CD8-positive, alpha-beta memory T cell (primary cell): ENCODE measurements at regions not wholly inside any gene's neighbourhood (a gene's known extent, or its start where the extent isn't known, plus 50 kb on each side); places are given as distances from the start of the nearest gene placed in this dataset.

ENCODE experiments used
- CTCF ChIA-PET: fragments of 350-600 bp; sonication (Branson Sonifier 250); formaldehyde crosslinking; loops from one replicate; lab custom pipeline; 2021; ENCODE audit warnings: antibody characterized with exemption; lab: Charles Lee
- POLR2A ChIA-PET: fragments of 350-600 bp; sonication (Branson Sonifier 250); formaldehyde crosslinking; loops from one replicate; lab custom pipeline; 2021; ENCODE audit warnings: antibody characterized with exemption; lab: Charles Lee
- DNase-seq, 5 donors: peaks; one replicate each; pipeline versions ENCODE4 v3.0.0 to v3.0.0-alpha.2; 2020 to 2022; ENCODE audit warnings: mixed read lengths in 1 of 5
- H3K27ac ChIP-seq: one replicate; pipeline ENCODE4 v1.7.0; 2013; ENCODE audit warnings: low read depth, mild to moderate bottlenecking, low read length, moderate library complexity
- H3K27me3 ChIP-seq: 2 replicates; pipeline ENCODE4 v1.7.0; 2013; ENCODE audit warnings: low read length, mild to moderate bottlenecking; ENCODE audit not compliant: insufficient read depth, poor library complexity, severe bottlenecking
- H3K36me3 ChIP-seq: 2 replicates; pipeline ENCODE4 v1.7.0; 2013; ENCODE audit warnings: mild to moderate bottlenecking, low read length, moderate library complexity; ENCODE audit not compliant: insufficient read depth
- H3K4me1 ChIP-seq: 2 replicates; pipeline ENCODE4 v1.7.0; 2013; ENCODE audit warnings: mild to moderate bottlenecking, low read length, moderate library complexity; ENCODE audit not compliant: insufficient read depth
- H3K4me3 ChIP-seq: 2 replicates; pipeline ENCODE4 v1.7.0; 2013; ENCODE audit warnings: mild to moderate bottlenecking, low read length
- H3K9me3 ChIP-seq: 2 replicates; pipeline ENCODE4 v1.7.0; 2013; ENCODE audit warnings: mild to moderate bottlenecking, low read length
- H3K27ac Mint-ChIP-seq, 8 donors: one replicate each; pipeline ENCODE4 v1.8.0; 2020 to 2021; ENCODE audit warnings: mixed read lengths in 8 of 8, mild to moderate bottlenecking in 6 of 8, inconsistent platforms in 3 of 8, moderate library complexity in 3 of 8
- H3K27me3 Mint-ChIP-seq, 2 donors: one replicate each; pipeline ENCODE4 v1.8.0; 2020 to 2021; ENCODE audit warnings: mixed read lengths in 2 of 2, mild to moderate bottlenecking in 1 of 2, moderate library complexity in 1 of 2
- H3K36me3 Mint-ChIP-seq, 3 donors: one replicate each; pipeline ENCODE4 v1.8.0; 2020 to 2021; ENCODE audit warnings: mixed read lengths in 3 of 3, inconsistent platforms in 1 of 3, mild to moderate bottlenecking in 1 of 3
- H3K4me1 Mint-ChIP-seq, 3 donors: one replicate each; pipeline ENCODE4 v1.8.0; 2020 to 2021; ENCODE audit warnings: mixed read lengths in 3 of 3, inconsistent platforms in 1 of 3, mild to moderate bottlenecking in 1 of 3
- H3K4me3 Mint-ChIP-seq, 7 donors: one replicate each; pipeline ENCODE4 v1.8.0; 2020 to 2021; ENCODE audit warnings: mixed read lengths in 7 of 7, mild to moderate bottlenecking in 6 of 7, moderate library complexity in 4 of 7, inconsistent platforms in 2 of 7
- H3K9me3 Mint-ChIP-seq, 5 donors: one replicate each; pipeline ENCODE4 v1.8.0; 2020 to 2022; ENCODE audit warnings: mixed read lengths in 5 of 5, mild to moderate bottlenecking in 3 of 5, moderate library complexity in 2 of 5, inconsistent platforms in 1 of 5

- ChIA-PET CTCF (no interaction called here), POLR2A (no interaction called here)
- Histone ChIP-seq H3K27me3 (no peaks in the 10 kb centered on the region), H3K4me3 (no peak overlapping the region), H3K36me3 (no peaks in the 10 kb centered on the region), H3K9me3 (no peaks in the 10 kb centered on the region), H3K27ac (no peak overlapping the region), H3K4me1 (no peaks in the 10 kb centered on the region)
- Mint-ChIP-seq H3K27ac (no peak overlapping the region), H3K36me3 (no peaks in the 10 kb centered on the region), H3K9me3 (peaks cover 4 to 35% (median 9%) of the 10 kb centered on the region in 5 donors), H3K27me3 (no peaks in the 10 kb centered on the region), H3K4me1 (no peaks in the 10 kb centered on the region), H3K4me3 (no peak overlapping the region)
- no peak for DNase-seq
Observed at GRCh38 chr11:29022676-29023075, 914.5 kb downstream of the METTL15 start.

GRCh38 chr11:29019960-29020683 lies 911.9 kb downstream of the METTL15 start:
- Mint-ChIP-seq H3K36me3 (no peaks in the 10 kb centered on the region), H3K4me1 (no peaks in the 10 kb centered on the region), H3K9me3 (peaks cover 4 to 26% (median 7%) of the 10 kb centered on the region in 5 donors), H3K27ac (no peak overlapping the region), H3K4me3 (no peak overlapping the region), H3K27me3 (no peaks in the 10 kb centered on the region)
- Histone ChIP-seq H3K27ac (no peak overlapping the region), H3K36me3 (no peaks in the 10 kb centered on the region), H3K27me3 (no peaks in the 10 kb centered on the region), H3K4me3 (no peak overlapping the region), H3K4me1 (no peaks in the 10 kb centered on the region), H3K9me3 (no peaks in the 10 kb centered on the region)
- CTCF ChIA-PET: no interaction called here
- no peak for DNase-seq
- POLR2A ChIA-PET: no interaction called here

GRCh38 chr11:29018631-29019030 lies 910.4 kb downstream of the METTL15 start:
- no peak for DNase-seq
- Mint-ChIP-seq H3K27ac (no peak overlapping the region), H3K4me1 (no peaks in the 10 kb centered on the region), H3K4me3 (no peak overlapping the region), H3K9me3 (peaks cover 3 to 26% (median 6%) of the 10 kb centered on the region in 5 donors), H3K36me3 (no peaks in the 10 kb centered on the region), H3K27me3 (no peaks in the 10 kb centered on the region)
- Histone ChIP-seq H3K36me3 (no peaks in the 10 kb centered on the region), H3K4me1 (no peaks in the 10 kb centered on the region), H3K27me3 (no peaks in the 10 kb centered on the region), H3K27ac (no peak overlapping the region), H3K9me3 (no peaks in the 10 kb centered on the region), H3K4me3 (no peak overlapping the region)
- CTCF ChIA-PET: no interaction called here
- POLR2A ChIA-PET: no interaction called here

GRCh38 chr11:29017941-29018340 lies 909.8 kb downstream of the METTL15 start:
- no peak for DNase-seq
- no peak overlapping the region for H3K27ac Mint-ChIP-seq
- no peaks in the 10 kb centered on the region for H3K27me3 Mint-ChIP-seq
- no peak overlapping the region for H3K4me3 Mint-ChIP-seq
- H3K4me1 Mint-ChIP-seq: no peaks in the 10 kb centered on the region
- no peaks in the 10 kb centered on the region for H3K36me3 Mint-ChIP-seq
- no peaks in the 10 kb centered on the region for H3K27me3 ChIP-seq
- H3K27ac ChIP-seq: no peak overlapping the region
- no peak overlapping the region for H3K4me3 ChIP-seq
- ChIA-PET POLR2A (no interaction called here), CTCF (no interaction called here)
- no peaks in the 10 kb centered on the region for H3K36me3 ChIP-seq
- H3K9me3 Mint-ChIP-seq: peaks cover 3 to 26% (median 6%) of the 10 kb centered on the region in 5 donors
- H3K4me1 ChIP-seq: no peaks in the 10 kb centered on the region
- H3K9me3 ChIP-seq: no peaks in the 10 kb centered on the region

- no peaks in the 10 kb centered on the region for H3K9me3 ChIP-seq
- H3K27me3 ChIP-seq: no peaks in the 10 kb centered on the region
- no peaks in the 10 kb centered on the region for H3K36me3 ChIP-seq
- Mint-ChIP-seq H3K4me3 (no peak overlapping the region), H3K36me3 (no peaks in the 10 kb centered on the region), H3K27me3 (no peaks in the 10 kb centered on the region), H3K4me1 (no peaks in the 10 kb centered on the region), H3K27ac (no peak overlapping the region), H3K9me3 (peaks cover 3 to 18% (median 3%) of the 10 kb centered on the region in 5 donors)
- no peak overlapping the region for H3K4me3 ChIP-seq
- ChIA-PET POLR2A (no interaction called here), CTCF (no interaction called here)
- no peaks in the 10 kb centered on the region for H3K4me1 ChIP-seq
- no peak overlapping the region for H3K27ac ChIP-seq
- DNase-seq: no peak
Observed at GRCh38 chr11:29012507-29012906, 904.3 kb downstream of the METTL15 start.

- Histone ChIP-seq H3K36me3 (no peaks in the 10 kb centered on the region), H3K27me3 (no peaks in the 10 kb centered on the region), H3K4me1 (no peaks in the 10 kb centered on the region), H3K4me3 (no peak overlapping the region), H3K9me3 (no peaks in the 10 kb centered on the region), H3K27ac (no peak overlapping the region)
- Mint-ChIP-seq H3K27me3 (no peaks in the 10 kb centered on the region), H3K9me3 (peaks cover 0 to 19% (median 8%) of the 10 kb centered on the region in 5 donors), H3K4me1 (no peaks in the 10 kb centered on the region), H3K36me3 (no peaks in the 10 kb centered on the region), H3K27ac (no peak overlapping the region), H3K4me3 (no peak overlapping the region)
- DNase-seq: no peak
- ChIA-PET POLR2A (no interaction called here), CTCF (no interaction called here)
Observed at GRCh38 chr11:29009426-29009825, 901.2 kb downstream of the METTL15 start.

GRCh38 chr11:29008481-29008880 lies 900.3 kb downstream of the METTL15 start:
- H3K4me3 Mint-ChIP-seq: no peak overlapping the region
- ChIA-PET CTCF (no interaction called here), POLR2A (no interaction called here)
- H3K27me3 ChIP-seq: no peaks in the 10 kb centered on the region
- no peaks in the 10 kb centered on the region for H3K27me3 Mint-ChIP-seq
- no peaks in the 10 kb centered on the region for H3K36me3 ChIP-seq
- no peak overlapping the region for H3K27ac ChIP-seq
- H3K9me3 Mint-ChIP-seq: peaks cover 0 to 27% (median 9%) of the 10 kb centered on the region in 5 donors
- no peak overlapping the region for H3K4me3 ChIP-seq
- H3K27ac Mint-ChIP-seq: no peak overlapping the region
- no peaks in the 10 kb centered on the region for H3K9me3 ChIP-seq
- no peaks in the 10 kb centered on the region for H3K36me3 Mint-ChIP-seq
- no peaks in the 10 kb centered on the region for H3K4me1 ChIP-seq
- no peaks in the 10 kb centered on the region for H3K4me1 Mint-ChIP-seq
- DNase-seq: no peak

- POLR2A ChIA-PET: no interaction called here
Observed at GRCh38 chr11:29006668-29007067, 898.5 kb downstream of the METTL15 start.

More at GRCh38 chr11:29006668-29007067, 898.5 kb downstream of the METTL15 start:
- H3K4me1 Mint-ChIP-seq: no peaks in the 10 kb centered on the region
- no peak overlapping the region for H3K4me3 ChIP-seq
- H3K9me3 Mint-ChIP-seq: peaks cover 0 to 28% (median 14%) of the 10 kb centered on the region in 5 donors
- DNase-seq: no peak
- H3K36me3 Mint-ChIP-seq: no peaks in the 10 kb centered on the region
- CTCF ChIA-PET: no interaction called here
- H3K27ac Mint-ChIP-seq: no peak overlapping the region
- H3K27ac ChIP-seq: no peak overlapping the region
- no peaks in the 10 kb centered on the region for H3K4me1 ChIP-seq
- no peaks in the 10 kb centered on the region for H3K27me3 ChIP-seq
- no peaks in the 10 kb centered on the region for H3K27me3 Mint-ChIP-seq
- H3K9me3 ChIP-seq: no peaks in the 10 kb centered on the region
- H3K36me3 ChIP-seq: no peaks in the 10 kb centered on the region
- H3K4me3 Mint-ChIP-seq: no peak overlapping the region
